Testis (tissue), 2 donors: ENCODE measurements at regions not wholly inside any gene's neighbourhood (a gene's known extent, or its start where the extent isn't known, plus 50 kb on each side); places are given as distances from the start of the nearest gene placed in this dataset.

Experiments used
- CTCF ChIP-seq, 3 experiments: fragments of 450-650 bp in 2 of 3; fragments of 200-600 bp in 1 of 3; sonication (generic) in 1 of 3; IDR thresholded peaks; one replicate each; pipeline ENCODE4 v1.5.1; 2016 to 2019; ENCODE audit warnings: antibody characterized with exemption in 3 of 3, mild to moderate bottlenecking in 2 of 3, moderate library complexity in 1 of 3
- POLR2A ChIP-seq: fragments of 450-650 bp; IDR thresholded peaks from one replicate; pipeline ENCODE4 v1.6.1; 2017; ENCODE audit warnings: antibody characterized with exemption, mild to moderate bottlenecking, moderate library complexity

- TF ChIP-seq CTCF (IDR thresholded peaks at IDR 0.05): no peak
- no peak for TF ChIP-seq POLR2A
Measured at GRCh38 chr7:153185936-153186335, 426.4 kb downstream of the ACTR3B start.
